HG03135 (cell line): ENCODE measurements at regions not wholly inside any gene's neighbourhood (a gene's known extent, or its start where the extent isn't known, plus 50 kb on each side); places are given as distances from the start of the nearest gene placed in this dataset.

Experiments used
- ATAC-seq: cut with Tn5 transposase; IDR thresholded peaks from one replicate; pipeline ENCODE4 v1.9.1; 2021; ENCODE audit warnings: mild to moderate bottlenecking, moderate library complexity; ENCODE audit not compliant: unreplicated experiment

DNA sequence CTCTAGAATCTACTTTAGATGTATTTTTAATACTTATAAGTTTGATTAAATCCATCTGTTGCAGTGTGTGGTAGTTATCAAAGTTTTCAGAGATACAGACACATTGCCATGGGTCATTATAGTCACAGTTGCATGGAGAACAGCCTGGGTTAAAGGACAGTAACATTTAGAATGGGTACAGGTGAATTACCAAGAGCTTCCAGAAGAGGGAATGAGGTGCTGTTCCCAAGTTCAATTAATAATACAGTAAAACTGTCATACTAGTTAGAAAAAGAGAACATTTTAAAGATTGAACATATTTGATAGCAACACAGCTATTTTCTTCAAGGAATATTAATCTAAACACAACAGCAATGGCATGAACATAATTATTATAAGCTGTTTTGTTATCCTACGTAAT lies 322.6 kb upstream of the SLC10A2 start:
- no peak for ATAC-seq

DNA sequence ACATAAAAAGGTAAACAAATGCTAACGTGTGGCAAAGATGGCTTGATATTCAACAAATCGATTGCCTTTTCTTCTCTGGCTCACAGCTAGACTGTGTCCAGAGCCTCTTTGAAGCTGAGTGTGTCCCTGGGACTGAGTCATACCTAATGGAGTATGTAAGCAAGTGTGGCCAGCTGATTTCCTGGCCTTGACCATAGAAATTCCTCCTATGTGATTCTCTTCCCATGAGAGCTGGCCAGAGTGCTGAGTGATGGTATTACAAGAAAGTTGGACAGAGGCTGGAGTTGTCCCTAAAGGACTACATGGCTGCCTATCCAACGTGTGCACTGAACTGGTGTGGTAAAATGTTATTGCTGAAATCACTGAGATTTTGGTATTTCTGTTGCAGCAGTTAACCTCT lies 320.1 kb upstream of the SLC10A2 start:
- no peak for ATAC-seq

GRCh38 chr13:103373916-103374315 lies 307.7 kb upstream of the SLC10A2 start:
- no peak for ATAC-seq

GRCh38 chr13:103371271-103371670 lies 305.1 kb upstream of the SLC10A2 start:
- no peak for ATAC-seq

- ATAC-seq, result no peak
Observed at GRCh38 chr13:103370790-103371189, 304.6 kb upstream of the SLC10A2 start.

DNA sequence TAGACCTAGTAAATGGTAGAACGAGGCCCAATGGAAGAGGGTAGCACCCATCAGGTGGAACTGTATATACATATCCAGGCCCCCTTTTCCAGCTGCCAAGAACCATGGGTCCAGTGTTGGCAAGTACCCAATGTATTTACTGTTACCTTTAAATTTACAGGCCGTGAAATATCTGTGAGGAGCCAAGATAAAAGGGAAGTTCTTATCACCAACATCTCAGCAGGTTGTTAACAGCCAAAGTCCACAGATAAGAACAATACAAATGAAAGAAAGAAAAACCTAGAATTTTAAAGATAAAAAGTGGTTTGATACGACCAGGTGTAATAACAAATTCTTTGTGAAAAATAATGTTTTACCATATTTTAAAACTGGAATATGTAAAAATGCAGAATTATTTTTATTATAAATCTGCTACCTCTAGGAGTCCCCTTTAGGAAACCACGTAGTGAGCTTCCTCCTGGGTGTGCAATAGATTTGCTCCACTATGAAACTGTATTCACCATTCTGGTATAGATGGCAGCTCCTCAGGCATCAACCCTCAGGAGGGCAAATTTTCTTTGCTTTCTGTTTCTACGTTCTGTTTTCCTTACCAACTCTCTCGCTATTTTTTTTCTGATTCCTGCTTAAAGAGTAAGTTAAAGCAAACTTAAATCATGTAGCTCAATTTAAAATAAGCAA lies 292.2 kb upstream of the SLC10A2 start:
- no peak for ATAC-seq

- no peak for ATAC-seq
Observed at GRCh38 chr13:103356226-103356864, 290.1 kb upstream of the SLC10A2 start.

- no peak for ATAC-seq
Observed at GRCh38 chr13:103354171-103354570, 288.0 kb upstream of the SLC10A2 start.

GRCh38 chr13:103351035-103351828 lies 285.0 kb upstream of the SLC10A2 start:
- ATAC-seq, result no peak

DNA sequence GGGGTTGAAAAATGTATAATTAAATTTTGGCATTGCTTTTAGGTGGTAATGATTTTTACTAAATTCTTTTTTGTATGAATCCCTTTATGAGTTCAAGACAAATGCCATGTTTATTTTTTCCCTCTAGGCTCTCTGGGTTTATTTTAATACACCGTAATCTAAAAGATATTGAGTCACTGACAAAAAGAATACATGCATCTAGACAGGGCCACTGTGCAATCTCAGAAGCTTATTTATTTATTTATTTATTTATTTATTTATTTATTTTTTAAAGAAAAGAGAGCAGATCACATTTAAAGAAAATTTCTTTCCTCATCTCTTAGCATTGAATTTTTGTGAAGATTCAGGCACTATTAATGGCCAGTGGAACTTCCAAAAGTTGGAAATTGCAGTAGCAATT lies 283.9 kb upstream of the SLC10A2 start:
- no peak for ATAC-seq

DNA sequence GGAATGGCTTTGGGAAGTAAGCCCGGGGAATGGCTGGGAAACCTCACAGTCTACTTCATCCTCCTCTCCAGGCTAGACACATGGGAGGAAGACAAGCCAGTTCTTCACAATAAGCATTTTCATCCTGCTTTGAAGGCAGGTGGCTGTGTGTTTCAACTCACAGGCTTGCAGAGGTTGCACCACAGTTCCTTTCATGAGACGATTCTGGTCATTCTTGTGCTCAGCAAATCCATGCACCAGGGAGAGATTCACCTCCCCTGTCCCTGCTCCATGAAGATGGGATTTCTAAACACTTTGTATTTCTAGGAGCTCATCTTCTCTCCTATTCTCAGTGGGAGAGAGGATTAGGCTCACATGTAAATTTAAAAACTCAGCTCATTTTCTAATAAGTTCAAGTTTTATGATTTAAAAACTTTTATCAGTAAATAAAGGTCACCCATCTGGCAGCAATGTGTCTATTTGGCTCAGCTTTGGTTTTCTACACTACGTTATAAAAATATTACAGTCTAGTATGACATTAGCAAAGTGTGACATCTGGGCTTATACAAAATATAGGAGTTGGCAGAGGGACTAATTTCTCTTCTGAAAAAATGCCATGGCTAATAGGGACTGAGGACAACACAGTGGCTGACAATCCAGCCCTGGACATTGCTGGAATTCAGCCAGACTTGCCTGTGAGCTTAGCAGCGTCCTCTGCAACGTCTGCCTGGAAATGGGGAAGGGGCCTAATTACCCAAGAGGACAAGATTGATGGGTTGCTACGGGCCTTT lies 283.2 kb upstream of the SLC10A2 start:
- no peak for ATAC-seq

- no peak for ATAC-seq
Observed at GRCh38 chr13:103335241-103335640, 269.0 kb upstream of the SLC10A2 start.

DNA sequence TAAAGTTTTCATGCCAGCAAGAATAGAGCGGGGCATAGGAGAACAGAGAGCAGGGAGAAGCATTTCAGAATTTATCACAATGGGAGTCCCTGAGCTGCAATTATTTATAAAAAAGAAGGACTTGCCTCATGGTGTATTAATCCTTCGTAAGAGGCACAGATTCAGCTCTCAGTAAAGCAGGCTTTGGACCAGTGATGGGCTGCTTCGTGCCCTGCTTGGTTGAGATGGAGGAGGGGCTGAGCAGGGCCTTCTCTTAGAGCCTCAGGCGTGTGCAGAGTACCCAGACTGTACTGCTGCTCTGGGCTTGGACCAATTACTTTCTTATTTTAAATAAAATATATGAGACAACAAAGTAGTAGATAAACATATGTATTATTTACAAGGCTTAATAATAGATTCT lies 265.7 kb upstream of the SLC10A2 start:
- no peak for ATAC-seq

DNA sequence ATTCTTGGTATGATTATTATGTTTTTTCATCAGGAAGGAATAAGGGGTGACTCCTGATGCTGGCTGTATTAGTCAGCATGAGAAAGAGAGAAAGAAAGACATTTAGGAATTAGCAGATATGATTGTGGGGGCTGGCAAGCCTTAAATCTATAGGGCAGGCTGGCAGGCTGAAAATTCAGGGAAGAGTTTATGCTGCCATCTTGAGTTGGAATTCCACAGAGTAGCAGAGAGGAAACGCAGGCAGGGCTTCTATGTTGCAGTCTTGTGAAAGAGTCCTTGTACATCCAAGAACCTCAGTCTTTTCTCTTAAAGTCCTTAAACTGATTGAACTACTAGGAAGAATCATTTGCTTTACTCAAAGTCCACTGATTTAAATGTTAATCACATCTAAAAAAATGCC lies 262.7 kb upstream of the SLC10A2 start:
- no peak for ATAC-seq

DNA sequence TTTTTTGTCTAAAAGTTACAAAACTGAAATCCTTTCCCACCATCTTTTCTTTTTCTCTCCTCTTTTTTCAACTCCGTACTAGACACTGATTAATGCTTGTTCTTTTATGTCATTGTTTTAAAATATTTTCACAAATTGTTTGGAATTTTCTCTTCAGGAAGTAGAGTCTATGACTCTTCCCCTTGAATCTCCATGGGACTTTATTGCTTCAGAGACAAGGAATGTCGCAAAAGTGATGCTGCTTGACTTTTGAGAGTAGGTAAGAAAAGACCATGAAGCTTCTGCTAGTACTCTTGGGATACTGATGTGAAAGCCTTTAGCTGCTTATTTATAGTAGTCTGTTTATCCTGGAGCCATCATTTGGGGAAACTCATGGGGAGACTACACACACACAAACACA lies 260.1 kb upstream of the SLC10A2 start:
- no peak for ATAC-seq

DNA sequence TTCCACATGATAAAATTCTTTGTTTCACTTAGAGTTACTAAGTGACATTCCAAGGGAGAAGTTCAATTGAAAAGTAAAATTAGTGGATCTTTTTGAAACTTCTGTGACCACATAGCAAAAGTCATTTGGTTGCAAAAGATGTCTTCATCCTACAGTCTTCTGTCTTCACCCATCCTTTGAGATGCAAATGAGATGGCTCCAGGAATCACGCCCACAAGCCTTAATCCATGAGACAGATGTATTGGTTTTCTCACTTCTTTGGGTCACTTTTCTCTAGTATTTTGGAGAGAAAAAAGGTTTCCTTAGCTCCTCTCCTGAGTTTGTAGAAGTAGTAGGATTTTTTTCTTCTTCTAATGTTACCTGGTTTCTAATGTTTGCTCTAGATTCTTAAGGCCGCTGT lies 259.5 kb upstream of the SLC10A2 start:
- no peak for ATAC-seq

GRCh38 chr13:103324641-103325040 lies 258.4 kb upstream of the SLC10A2 start:
- ATAC-seq, result no peak

GRCh38 chr13:103315711-103316110 lies 249.5 kb upstream of the SLC10A2 start:
- no peak for ATAC-seq

- ATAC-seq, result no peak
Observed at GRCh38 chr13:103312467-103312866, 246.2 kb upstream of the SLC10A2 start.

GRCh38 chr13:103308667-103309066 lies 242.4 kb upstream of the SLC10A2 start:
- ATAC-seq, result no peak

- no peak for ATAC-seq
Observed at GRCh38 chr13:103306163-103306562, 239.9 kb upstream of the SLC10A2 start.
